Spleen (tissue), 11 donors: ENCODE measurements at regions not wholly inside any gene's neighbourhood (a gene's known extent, or its start where the extent isn't known, plus 50 kb on each side); places are given as distances from the start of the nearest gene placed in this dataset.
"Not testable (repeated sequence)": the region's sequence is repeated elsewhere in the genome, so short reads cannot be mapped to it uniquely, and the experiment has no call there.

ENCODE experiments used
- DNase-seq: peaks from one replicate; pipeline ENCODE4 v3.0.0-alpha.2; 2020
- H3K27ac ChIP-seq, 8 donors: fragments of 200-600 bp; sonication (generic) in 7 of 8; 1 replicate in 4 of 8; 2 replicates in 4 of 8; pipeline versions ENCODE4 v1.5.0 to v1.8.0; 2016 to 2021; ENCODE audit warnings: inconsistent platforms in 4 of 8, mild to moderate bottlenecking in 4 of 8, moderate library complexity in 1 of 8
- H3K27me3 ChIP-seq, 7 donors: fragments of 200-600 bp; sonication (generic) in 6 of 7; replicated peaks in 1 of 7; 1 replicate in 4 of 7; 2 replicates in 3 of 7; pipeline versions ENCODE4 v1.5.0 to v1.8.0; 2016 to 2021; ENCODE audit warnings: inconsistent platforms in 3 of 7, mild to moderate bottlenecking in 1 of 7
- H3K36me3 ChIP-seq, 6 donors: fragments of 200-600 bp; sonication (generic) in 5 of 6; 1 replicate in 4 of 6; 2 replicates in 2 of 6; pipeline versions ENCODE4 v1.5.0 to v1.8.0; 2016 to 2021; ENCODE audit warnings: inconsistent platforms in 2 of 6
- H3K4me1 ChIP-seq, 6 donors: fragments of 200-600 bp; sonication (generic) in 5 of 6; 1 replicate in 3 of 6; 2 replicates in 3 of 6; pipeline versions ENCODE4 v1.5.0 to v1.8.0; 2016 to 2021; ENCODE audit warnings: inconsistent platforms in 3 of 6
- H3K4me3 ChIP-seq, 8 donors: fragments of 200-600 bp; sonication (generic) in 7 of 8; 1 replicate in 4 of 8; 2 replicates in 4 of 8; pipeline versions ENCODE4 v1.5.0 to v1.8.0; 2016 to 2021; ENCODE audit warnings: inconsistent platforms in 4 of 8, mild to moderate bottlenecking in 4 of 8, moderate library complexity in 2 of 8
- H3K9me3 ChIP-seq, 8 donors: fragments of 200-600 bp; sonication (generic) in 7 of 8; 1 replicate in 4 of 8; 2 replicates in 4 of 8; pipeline versions ENCODE4 v1.5.0 to v1.8.0; 2016 to 2021; ENCODE audit warnings: inconsistent platforms in 4 of 8
- CTCF ChIP-seq, 11 experiments: fragments of 200-600 bp in 7 of 11; fragments of 450-650 bp in 4 of 11; sonication (generic) in 4 of 11; IDR thresholded peaks in 8 of 11; conservative IDR thresholded peaks in 3 of 11; 1 replicate in 7 of 11; 2 replicates in 4 of 11; pipeline versions ENCODE4 v1.4.0 to v1.8.0; 2016 to 2021; ENCODE audit warnings: antibody characterized with exemption in 11 of 11, inconsistent platforms in 4 of 11, mild to moderate bottlenecking in 1 of 11
- POLR2A ChIP-seq, 3 donors: fragments of 450-650 bp; IDR thresholded peaks; one replicate each; pipeline ENCODE4 v1.5.1; 2017; ENCODE audit warnings: antibody characterized with exemption in 3 of 3, mild to moderate bottlenecking in 1 of 3
- POLR2AphosphoS5 ChIP-seq, 3 donors: sonication (generic); formaldehyde crosslinking; IDR thresholded peaks; one replicate each; pipeline ENCODE4 v1.5.1; 2017; ENCODE audit warnings: antibody characterized with exemption in 3 of 3
- WGBS, 5 donors: extraction: QIAGEN DNeasy Blood & Tissue Kit in 3 of 5; methylation state at CpG; one replicate each; pipeline versions ENCODE4 v1.1.5 to v1.1.7; 2013 to 2018; 5-methylcytosine and 5-hydroxymethylcytosine counted together
- intact Hi-C: fragments of 100-400 bp; cut with DNase I; formaldehyde crosslinking; loops from one replicate; pipeline ENCODE4 v1.15.0; 2023; ENCODE audit warnings: low total_unique reads
- donor health status: healthy with polysubstance abuse.
- donor health status: DM: no; HTN: no; CAD: no; lungs with moderate emphysema.
- donor health status: DM: no; HTN: no; CAD: no.
- donor health status: Bipolar disorder and iron deficiency.
- donor health status: healthy.
- donor health status: DM: no; HTN: no; CAD: no.
- donor health status: DM: yes; HTN: yes; CAD: no.

- Histone ChIP-seq H3K9me3 (peaks cover 0 to 5% (median 0%) of the 10 kb centered on the region in 8 donors), H3K4me3 (no peak overlapping the region), H3K36me3 (no peaks in the 10 kb centered on the region), H3K27ac (peak overlapping the region in 1 of 8 donors; percentile 5), H3K27me3 (no peaks in the 10 kb centered on the region), H3K4me1 (peaks cover 0 to 18% (median under 1%) of the 10 kb centered on the region in 6 donors)
- no peak for DNase-seq
- TF ChIP-seq POLR2A (IDR thresholded peaks at IDR 0.05) = no peak
- TF ChIP-seq POLR2AphosphoS5 (IDR thresholded peaks at IDR 0.05) = no peak
- TF ChIP-seq CTCF (IDR thresholded peaks at IDR 0.05 in 8 of 11, conservative IDR thresholded peaks at IDR 0.05 in 3 of 11) = no peak
- WGBS, 5 donors = 87 to 92% (median 91%) methylated on average over 1 of the region's 1 CpG
- intact Hi-C loops = no loop called here
Observed at GRCh38 chr1:172941471-172941870, 109.3 kb downstream of the TNFSF18 start.

DNA sequence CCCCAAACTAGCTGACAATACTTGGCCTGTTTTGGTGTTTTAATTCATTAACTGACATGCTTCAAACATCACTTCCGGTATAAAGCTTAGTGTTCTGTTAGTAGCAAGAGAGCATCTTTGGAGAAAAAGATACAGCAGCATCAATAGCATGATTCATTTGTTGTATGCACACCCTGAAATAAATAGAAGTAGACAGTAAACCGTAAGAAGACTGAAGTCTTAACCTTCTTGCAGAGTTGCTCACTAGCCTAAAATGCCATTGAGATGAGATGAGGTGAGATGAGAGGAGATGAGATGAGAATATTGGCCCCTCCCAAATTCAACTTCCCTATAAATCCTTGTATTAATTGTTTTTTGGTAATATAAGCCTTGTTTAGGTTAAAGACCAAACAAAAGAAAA is 108.8 kb downstream of the TNFSF18 start:
- WGBS, 5 donors = 59 to 69% (median 63%) methylated on average over 2 of the region's 2 CpGs
- intact Hi-C loops = no loop called here
- H3K4me3 ChIP-seq = no peak overlapping the region
- H3K27me3 ChIP-seq = no peaks in the 10 kb centered on the region
- no peaks in the 10 kb centered on the region for H3K36me3 ChIP-seq
- peaks cover 0 to 18% (median 0%) of the 10 kb centered on the region in 6 donors for H3K4me1 ChIP-seq
- H3K9me3 ChIP-seq = peaks cover 0 to 5% (median 0%) of the 10 kb centered on the region in 8 donors
- no peak overlapping the region for H3K27ac ChIP-seq
- no peak for DNase-seq
- TF ChIP-seq POLR2A (IDR thresholded peaks at IDR 0.05) (no peak), POLR2AphosphoS5 (IDR thresholded peaks at IDR 0.05) (no peak), CTCF (IDR thresholded peaks at IDR 0.05 in 8 of 11, conservative IDR thresholded peaks at IDR 0.05 in 3 of 11) (no peak)

DNA sequence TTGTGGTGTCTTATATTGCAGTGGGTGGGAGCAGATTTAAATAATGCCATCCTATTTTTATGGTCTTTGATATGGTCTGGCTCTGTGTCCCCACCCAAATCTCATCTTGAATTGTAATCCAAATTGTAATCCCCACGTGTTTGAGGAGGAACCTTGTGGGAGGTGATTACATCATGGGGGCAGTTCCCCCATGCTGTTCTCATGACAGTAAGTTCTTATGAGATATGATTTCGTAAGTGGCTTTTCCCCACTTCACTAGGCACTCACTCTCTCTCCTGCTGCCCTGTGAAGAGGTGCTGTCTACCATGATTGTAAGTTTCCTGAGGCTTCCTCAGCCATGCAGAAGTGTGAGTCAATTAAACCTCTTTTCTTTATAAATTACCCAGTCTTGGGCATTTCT is 107.6 kb downstream of the TNFSF18 start:
- DNase-seq, H3K36me3 ChIP-seq, H3K27ac ChIP-seq, H3K4me3 ChIP-seq, intact Hi-C loops, H3K27me3 ChIP-seq, H3K9me3 ChIP-seq: not testable (repeated sequence)
- peaks cover 0 to 23% (median 0%) of the 10 kb centered on the region in 6 donors for H3K4me1 ChIP-seq
- 51 to 73% (median 68%) methylated on average over 2 of the region's 2 CpGs for WGBS, 5 donors

DNA sequence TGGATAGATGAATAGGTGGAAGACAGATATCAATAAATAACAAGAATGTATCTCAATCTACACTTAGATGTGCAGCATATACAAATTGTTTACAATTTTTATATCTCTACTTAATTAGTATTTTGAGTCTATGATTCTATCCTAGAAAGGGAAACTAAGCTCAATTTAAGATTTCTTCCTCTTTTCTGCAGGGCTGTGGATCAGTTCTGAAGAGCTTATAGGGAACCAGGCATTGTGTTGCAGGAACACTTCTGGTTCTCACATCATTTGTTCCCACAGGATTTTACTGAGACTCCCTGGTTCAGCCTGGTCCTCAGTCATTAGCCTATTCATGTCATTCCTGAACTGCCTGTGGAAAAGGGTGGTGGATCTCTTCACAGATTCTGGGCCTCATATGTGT is 105.8 kb downstream of the TNFSF18 start:
- no peak for DNase-seq
- no peak overlapping the region for H3K4me3 ChIP-seq
- H3K4me1 ChIP-seq = peaks cover 0 to 22% (median 0%) of the 10 kb centered on the region in 6 donors
- intact Hi-C loops = no loop called here
- no peaks in the 10 kb centered on the region for H3K27me3 ChIP-seq
- no peak overlapping the region for H3K27ac ChIP-seq
- H3K36me3 ChIP-seq = no peaks in the 10 kb centered on the region
- TF ChIP-seq CTCF (IDR thresholded peaks at IDR 0.05 in 8 of 11, conservative IDR thresholded peaks at IDR 0.05 in 3 of 11) (no peak), POLR2AphosphoS5 (IDR thresholded peaks at IDR 0.05) (no peak), POLR2A (IDR thresholded peaks at IDR 0.05) (no peak)
- H3K9me3 ChIP-seq = peaks cover 0 to 5% (median 0%) of the 10 kb centered on the region in 8 donors
